ENCODE measurements at regions not wholly inside any gene's neighbourhood (a gene's known extent, or its start where the extent isn't known, plus 50 kb on each side); places are given as distances from the start of the nearest gene placed in this dataset.
A peak's percentile ranks its signal among the peaks of the same experiment; 100 is the strongest.
"Not testable (repeated sequence)": the region's sequence is repeated elsewhere in the genome, so short reads cannot be mapped to it uniquely, and the experiment has no call there.

DNA sequence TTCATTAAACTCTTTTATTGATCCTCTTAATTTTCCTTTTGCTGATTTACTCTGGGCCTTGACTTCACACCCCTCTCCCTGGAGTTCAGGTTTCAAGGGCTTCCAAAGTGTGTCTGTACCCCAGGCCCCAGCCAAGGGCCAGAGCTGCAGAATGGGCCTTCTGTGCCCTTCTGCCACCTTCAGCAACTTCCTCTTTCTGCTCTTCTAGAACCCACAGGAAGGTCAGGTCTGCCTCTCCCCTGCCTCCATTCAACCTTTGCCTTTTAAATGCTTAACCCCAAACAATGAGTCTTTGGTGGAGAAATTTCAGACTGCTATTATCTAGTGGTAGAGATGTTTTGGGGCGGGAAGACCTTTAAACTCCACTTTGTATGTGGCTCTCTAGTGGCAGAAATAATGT, 63.1 kb downstream of the TSN start:
- no peak for DNase-seq

DNA sequence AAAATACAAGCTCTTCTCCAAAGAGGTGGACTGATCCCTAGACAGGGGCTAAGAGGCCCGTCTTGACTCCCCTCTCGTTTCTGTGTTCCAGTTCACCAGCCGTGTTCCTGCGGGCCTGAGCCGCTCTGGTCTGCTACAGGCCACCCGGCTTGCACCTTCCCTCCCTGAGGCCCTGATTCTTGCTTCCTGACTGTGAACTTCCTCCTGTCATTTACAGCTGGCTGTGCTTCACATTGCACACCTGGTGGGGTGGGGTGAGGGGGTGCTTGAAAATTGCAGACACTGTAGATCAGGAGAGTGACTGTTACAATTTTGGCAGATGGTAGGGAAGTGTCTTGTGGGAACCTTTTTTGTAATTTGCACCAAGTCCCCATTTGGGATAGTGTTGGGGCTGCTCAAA, 64.4 kb downstream of the TSN start:
- no peak for DNase-seq

GRCh38 chr2:121821476-121822158, 66.2 kb downstream of the TSN start:
- DNase-seq: no peak

GRCh38 chr2:121824264-121824663, 68.8 kb downstream of the TSN start:
- no peak for DNase-seq

- no peak for DNase-seq
Observed at GRCh38 chr2:121825003-121825950, 69.8 kb downstream of the TSN start.

- DNase-seq: peak in 1 of 56 donors; percentile 7
Observed at GRCh38 chr2:121826036-121826435, 70.6 kb downstream of the TSN start.

- peak in 22 of 56 donors; percentile 1 to 55 (median 18) for DNase-seq
Observed at GRCh38 chr2:121828281-121828731, 72.9 kb downstream of the TSN start.

- DNase-seq: no peak
Observed at GRCh38 chr2:121830809-121831208, 75.4 kb downstream of the TSN start.

GRCh38 chr2:121831841-121832240, 76.4 kb downstream of the TSN start:
- no peak for DNase-seq

DNA sequence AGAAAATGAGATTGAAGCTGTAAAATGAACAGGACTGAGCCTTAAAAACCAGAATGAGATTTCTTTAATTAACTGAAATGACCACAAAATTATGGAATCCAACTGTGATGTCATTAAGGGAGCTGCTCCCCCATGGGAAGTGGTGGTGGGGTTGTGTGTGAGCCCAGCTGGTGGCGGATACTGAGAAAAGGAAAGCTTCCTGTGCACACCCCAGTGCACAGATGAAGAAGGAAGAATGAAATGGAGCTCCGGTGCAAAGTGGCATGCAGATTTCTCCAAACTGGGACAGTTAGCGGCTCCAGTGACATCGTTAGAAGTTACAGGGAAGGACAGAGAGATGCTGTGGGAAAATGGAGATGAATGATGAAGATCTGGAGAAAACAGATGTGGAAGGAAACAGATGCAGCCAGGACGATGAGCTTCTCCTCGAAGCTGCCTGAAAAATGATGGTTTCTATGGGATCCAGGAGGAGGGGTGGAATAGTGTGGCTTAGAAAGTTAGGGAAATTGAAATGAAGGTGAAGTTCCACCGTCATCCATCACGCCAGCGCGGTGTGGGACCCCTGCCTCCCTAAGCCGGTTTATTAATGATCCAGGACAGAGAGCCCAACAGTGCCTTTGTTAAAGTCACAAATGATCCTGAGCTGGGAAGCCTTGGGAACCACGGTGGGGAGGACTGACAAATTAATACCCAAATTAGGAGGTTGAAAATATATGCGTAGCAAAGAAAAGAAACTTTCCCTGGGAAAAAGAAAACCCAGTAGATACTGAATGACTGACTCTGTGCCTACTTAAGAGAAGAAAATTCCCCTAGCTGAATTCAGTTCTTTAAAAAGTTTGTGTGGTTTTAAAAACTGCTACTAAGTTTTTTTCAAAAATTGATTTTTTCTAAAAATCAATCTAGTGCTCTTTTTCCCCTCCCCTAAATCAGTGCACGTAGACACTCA, 77.2 kb downstream of the TSN start:
- DNase-seq: no peak

DNA sequence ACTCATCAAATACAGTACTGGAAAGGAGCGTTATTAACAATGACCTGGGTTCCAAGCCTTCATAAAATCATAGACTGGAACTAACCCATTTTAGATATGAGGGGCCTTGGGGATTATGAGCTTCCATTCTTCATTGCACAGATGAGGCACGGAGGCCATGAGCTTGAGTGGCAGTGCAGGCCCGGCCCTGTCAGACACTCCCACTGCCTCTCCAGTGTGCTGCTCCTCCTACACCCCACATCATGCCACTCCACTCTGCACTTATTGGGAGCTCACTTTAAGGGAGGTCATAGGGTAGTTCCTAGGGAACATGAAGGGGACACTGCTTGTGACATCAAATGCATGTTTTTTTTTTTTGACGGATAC, 77.9 kb downstream of the TSN start:
- DNase-seq: no peak

- no peak for DNase-seq
Observed at GRCh38 chr2:121836611-121837010, 81.2 kb downstream of the TSN start.

DNA sequence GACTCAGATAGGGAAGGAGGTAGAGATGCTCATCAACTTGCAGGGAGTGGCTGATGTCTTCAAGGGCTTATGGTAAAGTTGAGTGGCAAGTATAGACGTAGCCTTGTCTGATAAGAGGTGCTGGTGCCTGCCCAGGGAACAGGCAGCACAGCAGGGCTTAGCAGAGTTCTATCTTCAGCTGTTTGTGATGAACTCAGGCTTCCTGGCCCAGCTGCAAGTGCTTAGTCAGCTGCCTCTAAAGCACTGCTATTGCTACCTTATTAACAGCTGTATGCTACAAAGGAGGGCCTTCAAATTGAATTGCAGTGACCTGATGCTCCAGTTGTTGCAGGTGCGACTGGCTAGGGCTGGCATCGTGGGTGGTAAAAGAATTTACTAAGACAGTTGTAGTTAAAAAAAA, 82.1 kb downstream of the TSN start:
- no peak for DNase-seq

DNA sequence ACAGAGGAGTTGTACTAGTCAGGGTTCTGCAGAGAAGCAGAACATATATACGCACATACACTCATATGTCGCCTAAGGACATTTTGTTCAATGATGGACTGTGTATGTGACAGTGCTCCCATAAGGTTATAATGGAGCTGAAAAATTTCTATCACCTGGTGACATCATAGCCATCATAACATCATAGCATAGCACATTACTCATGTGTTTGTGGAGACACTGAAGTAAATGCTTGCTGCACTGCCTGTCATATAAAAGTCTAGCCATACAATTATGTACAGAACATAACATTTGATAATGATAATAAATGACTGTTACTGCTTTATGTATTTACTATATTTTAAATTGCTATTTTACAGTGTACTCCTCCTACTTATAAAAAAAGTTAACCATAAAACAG, 83.1 kb downstream of the TSN start:
- DNase-seq: no peak

DNA sequence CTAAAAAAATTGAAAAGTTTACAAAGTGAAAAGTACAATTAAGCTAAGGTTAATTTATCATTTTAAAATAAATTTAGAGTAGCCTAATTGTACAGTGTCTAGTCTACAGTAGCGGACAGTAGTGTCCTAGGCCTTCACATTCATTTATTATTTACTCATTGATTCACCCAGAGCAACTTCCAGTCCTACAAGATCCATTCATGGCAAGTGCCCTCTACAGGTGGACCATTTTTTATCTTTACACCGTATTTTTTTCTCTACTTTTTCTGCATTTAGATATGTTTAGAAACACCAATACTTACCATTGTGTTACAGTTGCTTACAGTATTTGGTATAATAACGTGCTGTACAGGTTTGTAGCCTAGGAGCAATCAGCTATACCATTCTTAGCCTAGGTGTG, 84.1 kb downstream of the TSN start:
- DNase-seq: no peak

DNA sequence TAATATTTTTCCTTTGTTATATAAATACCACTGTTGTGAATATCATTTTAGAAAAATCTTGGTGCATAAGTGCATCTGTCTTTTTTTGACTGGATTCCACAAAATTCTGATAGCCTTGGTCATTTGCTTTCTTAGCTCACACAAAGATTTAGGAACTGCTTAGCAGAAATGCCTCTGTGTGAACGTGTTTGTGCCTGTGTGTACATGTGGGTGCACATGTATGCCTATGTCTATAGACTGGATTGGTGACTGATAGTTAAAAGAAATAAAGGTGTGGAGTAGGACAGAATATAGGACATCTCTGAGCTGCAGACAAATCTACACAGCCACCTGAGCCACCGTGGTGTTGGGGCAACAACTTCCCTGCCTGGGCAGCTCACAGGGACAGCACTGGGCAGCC, 93.8 kb downstream of the TSN start:
- no peak for DNase-seq

- not testable (repeated sequence) for DNase-seq
Observed at GRCh38 chr2:121853149-121853548, 97.7 kb downstream of the TSN start.

DNA sequence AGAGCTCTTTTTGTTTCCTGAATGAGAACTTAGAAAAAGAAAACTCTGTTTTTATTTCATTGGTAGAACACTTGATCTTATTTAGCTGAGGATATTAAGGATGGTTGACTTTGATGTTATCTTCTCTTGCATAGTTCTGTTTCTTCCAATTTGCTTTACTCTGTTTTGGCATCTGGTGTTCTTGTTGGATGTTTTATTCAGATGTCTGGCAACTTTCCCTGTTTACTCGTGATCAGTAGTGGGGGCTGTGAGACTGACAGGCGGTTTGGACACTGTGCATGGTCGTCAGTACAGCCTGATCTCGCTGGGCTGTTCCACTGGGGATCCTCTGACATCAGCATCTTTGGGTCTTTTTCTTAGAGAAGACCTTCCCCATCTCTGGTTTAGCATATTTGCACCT, 100.1 kb downstream of the TSN start:
- DNase-seq: no peak

DNA sequence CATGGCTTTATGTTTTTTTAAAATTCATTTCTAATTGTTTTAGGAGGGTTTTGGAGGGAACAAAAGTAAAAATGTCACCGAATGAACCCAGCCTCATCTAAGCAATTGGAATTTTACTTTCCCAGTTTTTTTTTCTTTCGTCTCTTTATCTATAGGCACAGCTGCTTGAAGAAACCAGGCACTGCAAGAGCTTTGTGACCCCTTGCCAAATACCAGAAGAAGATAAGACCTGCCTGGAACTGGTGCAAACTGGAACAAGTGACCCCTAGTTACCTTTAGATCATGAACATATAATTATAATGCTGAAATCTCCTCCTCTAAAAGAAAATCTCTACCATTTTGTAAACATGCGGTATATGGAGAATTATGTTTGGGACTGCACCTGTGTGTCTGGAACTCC, 100.9 kb downstream of the TSN start:
- no peak for DNase-seq

- no peak for DNase-seq
Observed at GRCh38 chr2:121858369-121858768, 102.9 kb downstream of the TSN start.

DNA sequence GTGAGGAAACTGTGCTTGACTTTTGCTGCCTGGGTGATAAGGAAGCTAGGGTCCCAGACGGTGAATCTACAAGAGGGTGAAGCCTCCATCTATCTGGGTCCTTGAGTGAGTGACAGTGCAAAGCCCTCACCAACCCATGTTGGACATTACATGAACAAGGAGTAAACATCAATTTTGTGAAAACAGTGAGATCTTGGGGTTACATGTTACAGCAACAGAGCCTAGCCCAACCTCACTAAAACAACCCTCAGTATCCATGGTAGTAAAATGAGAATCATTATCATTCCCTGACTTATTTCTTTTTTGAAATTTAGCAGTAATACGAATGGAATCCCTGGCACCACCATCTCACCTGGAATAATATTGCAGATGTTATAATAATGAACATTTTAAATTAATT, 103.4 kb downstream of the TSN start:
- no peak for DNase-seq
